RWPE1 (cell line): ENCODE measurements at regions not wholly inside any gene's neighbourhood (a gene's known extent, or its start where the extent isn't known, plus 50 kb on each side); places are given as distances from the start of the nearest gene placed in this dataset.

Source experiments
- CTCF ChIA-PET: fragments of 350-600 bp; sonication (Branson Sonifier 250); formaldehyde crosslinking; extraction: SDS; loops from one replicate; lab custom pipeline; 2021; lab: Yijun Ruan, JAX
- POLR2A ChIA-PET: fragments of 400-600 bp; formaldehyde crosslinking; extraction: SDS; loops from one replicate; lab custom pipeline; 2020; ENCODE audit warnings: antibody characterized with exemption; ENCODE audit not compliant: low non-redundant PET; lab: Yijun Ruan, JAX
- DNase-seq: peaks from one replicate; pipeline ENCODE4 v3.0.0; 2012; ENCODE audit warnings: low spot score
- H3K27ac ChIP-seq: fragments of 450-650 bp; 2 replicates; pipeline ENCODE4 v1.5.1; 2017
- TF ChIP-seq, protein P1 (sequence below): fragments of 450-650 bp; conservative IDR thresholded peaks from 2 replicates; pipeline ENCODE4 v1.5.1; 2017; ENCODE audit warnings: low read depth, mild to moderate bottlenecking

- no peak overlapping the region for H3K27ac ChIP-seq
- POLR2A ChIA-PET = no interaction called here
- DNase-seq = no peak
- CTCF ChIA-PET = no interaction called here
- TF ChIP-seq, protein P1, sequence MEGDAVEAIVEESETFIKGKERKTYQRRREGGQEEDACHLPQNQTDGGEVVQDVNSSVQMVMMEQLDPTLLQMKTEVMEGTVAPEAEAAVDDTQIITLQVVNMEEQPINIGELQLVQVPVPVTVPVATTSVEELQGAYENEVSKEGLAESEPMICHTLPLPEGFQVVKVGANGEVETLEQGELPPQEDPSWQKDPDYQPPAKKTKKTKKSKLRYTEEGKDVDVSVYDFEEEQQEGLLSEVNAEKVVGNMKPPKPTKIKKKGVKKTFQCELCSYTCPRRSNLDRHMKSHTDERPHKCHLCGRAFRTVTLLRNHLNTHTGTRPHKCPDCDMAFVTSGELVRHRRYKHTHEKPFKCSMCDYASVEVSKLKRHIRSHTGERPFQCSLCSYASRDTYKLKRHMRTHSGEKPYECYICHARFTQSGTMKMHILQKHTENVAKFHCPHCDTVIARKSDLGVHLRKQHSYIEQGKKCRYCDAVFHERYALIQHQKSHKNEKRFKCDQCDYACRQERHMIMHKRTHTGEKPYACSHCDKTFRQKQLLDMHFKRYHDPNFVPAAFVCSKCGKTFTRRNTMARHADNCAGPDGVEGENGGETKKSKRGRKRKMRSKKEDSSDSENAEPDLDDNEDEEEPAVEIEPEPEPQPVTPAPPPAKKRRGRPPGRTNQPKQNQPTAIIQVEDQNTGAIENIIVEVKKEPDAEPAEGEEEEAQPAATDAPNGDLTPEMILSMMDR = no peak
These were observed 465.1 kb downstream of the LPIN1 start for GRCh38 chr2:12211326-12212175.

GRCh38 chr2:12212841-12213597 lies 466.6 kb downstream of the LPIN1 start:
- TF ChIP-seq, protein P1 = no peak
- POLR2A ChIA-PET = no interaction called here

GRCh38 chr2:12217175-12217574 lies 470.7 kb downstream of the LPIN1 start:
- CTCF ChIA-PET = interaction anchor here (0.7 kb wide), 1 partner anchor 500 kb away, joined by 4 read pairs; the partner anchor contains the start of gene TRIB2
- TF ChIP-seq, protein P1 = no peak
- no peak overlapping the region for H3K27ac ChIP-seq
- POLR2A ChIA-PET = no interaction called here
- no peak for DNase-seq

More at GRCh38 chr2:12212841-12213597, 466.6 kb downstream of the LPIN1 start:
- DNase-seq = no peak
- CTCF ChIA-PET = interaction anchor here (0.6 kb wide), 1 partner anchor 253 kb away, joined by 3 read pairs; no protein-coding TSS in a partner anchor
- no peak overlapping the region for H3K27ac ChIP-seq

- TF ChIP-seq, protein P1 = no peak
- no peak for DNase-seq
- CTCF ChIA-PET = no interaction called here
- H3K27ac ChIP-seq = no peak overlapping the region
- POLR2A ChIA-PET = no interaction called here
These were observed 473.3 kb downstream of the LPIN1 start for GRCh38 chr2:12219761-12220160.

GRCh38 chr2:12221584-12221983 lies 475.2 kb downstream of the LPIN1 start:
- no peak for DNase-seq
- H3K27ac ChIP-seq = no peak overlapping the region
- TF ChIP-seq, protein P1 = no peak
- ChIA-PET POLR2A (no interaction called here), CTCF (no interaction called here)

- no peak for DNase-seq
- no peak overlapping the region for H3K27ac ChIP-seq
- ChIA-PET CTCF (interaction anchor here (0.6 kb wide), 1 partner anchor 443 kb away, joined by 6 read pairs; no protein-coding TSS in a partner anchor), POLR2A (no interaction called here)
- TF ChIP-seq, protein P1 = no peak
These were observed 476.1 kb downstream of the LPIN1 start for GRCh38 chr2:12222554-12222953.
